HT-29 (cell line): ENCODE measurements at regions not wholly inside any gene's neighbourhood (a gene's known extent, or its start where the extent isn't known, plus 50 kb on each side); places are given as distances from the start of the nearest gene placed in this dataset.
"Not testable (repeated sequence)": the region's sequence is repeated elsewhere in the genome, so short reads cannot be mapped to it uniquely, and the experiment has no call there.

Experiments used
- DNase-seq: peaks from one replicate; pipeline ENCODE4 v3.0.0-alpha.2; 2015; ENCODE audit warnings: low spot score

DNA sequence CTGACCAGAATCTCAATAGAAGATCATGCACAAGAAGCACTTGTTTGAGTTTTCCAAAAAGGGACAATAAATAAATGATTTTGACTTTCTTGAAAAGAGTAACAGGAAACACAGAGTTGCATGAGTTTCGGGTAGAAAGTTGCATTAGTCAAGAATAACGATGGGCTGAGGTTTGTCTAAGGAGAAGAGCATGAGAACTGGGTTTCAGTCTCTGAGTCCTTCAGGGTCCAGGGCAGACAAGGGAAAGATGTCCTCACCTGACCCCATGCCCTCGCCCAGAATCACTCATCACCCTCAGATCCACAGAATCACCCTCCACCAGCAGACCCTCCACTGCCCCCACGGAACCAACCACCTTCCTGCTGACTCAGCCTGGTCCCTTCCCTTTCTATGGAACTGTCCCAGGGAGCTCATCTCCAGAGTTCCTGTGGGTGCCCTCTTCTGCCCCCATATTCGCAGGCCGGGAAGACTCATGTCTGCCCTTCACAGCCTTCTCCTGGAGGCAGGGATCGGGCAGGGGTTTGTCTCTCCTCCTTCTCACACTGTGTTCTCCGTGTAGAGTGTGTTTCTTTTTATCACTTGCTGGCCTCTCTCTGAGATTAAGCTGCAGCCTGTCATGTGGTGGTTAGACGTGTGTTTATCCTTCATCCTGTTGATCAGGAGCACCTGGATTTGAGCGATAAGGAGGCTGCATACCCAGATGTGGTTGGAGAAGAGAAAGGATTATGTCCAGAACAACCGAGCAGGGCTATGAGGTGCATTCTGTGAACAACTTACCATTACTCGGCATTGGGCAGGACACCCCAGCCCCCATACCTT is 442.6 kb downstream of the MAT2B start:
- no peak for DNase-seq

DNA sequence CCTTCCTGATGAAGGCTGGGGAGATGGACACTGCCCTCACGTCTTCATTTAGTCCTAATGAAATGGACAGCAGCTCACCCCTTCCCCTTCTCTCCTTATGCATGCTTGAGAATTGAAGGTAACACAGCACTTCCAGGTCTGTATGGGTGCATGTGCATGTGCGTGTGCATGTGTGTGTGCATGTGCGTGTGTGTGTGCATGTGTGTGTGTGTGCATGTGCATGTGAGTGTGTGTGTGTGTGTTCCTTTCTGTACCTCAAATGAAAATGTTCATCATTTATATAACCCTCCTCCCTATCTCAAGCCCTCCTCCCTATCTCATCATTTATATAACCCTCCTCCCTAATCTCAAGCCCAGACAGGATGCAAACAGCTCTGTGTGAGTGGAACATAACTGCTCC is 444.8 kb downstream of the MAT2B start:
- DNase-seq: no peak

- no peak for DNase-seq
Observed at GRCh38 chr5:163951069-163951468, 445.6 kb downstream of the MAT2B start.

DNA sequence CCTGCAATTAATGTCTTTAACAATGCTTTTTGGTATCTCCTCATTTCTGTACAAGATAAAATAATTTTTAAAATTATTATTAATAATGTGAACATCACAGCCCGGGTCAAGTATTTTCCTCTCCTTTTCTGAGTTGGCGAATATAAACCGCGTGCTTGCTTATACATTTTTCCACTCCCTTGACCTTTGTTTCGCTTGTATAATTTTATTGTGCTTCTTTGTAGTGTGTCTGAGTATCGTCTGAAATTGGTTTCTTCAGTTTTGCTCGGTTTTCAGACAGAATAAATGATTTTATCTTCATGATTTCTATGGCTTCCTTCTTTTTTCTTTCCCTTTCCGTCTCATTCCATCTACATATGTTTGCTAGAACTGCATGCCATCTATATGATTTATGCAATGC is 448.5 kb downstream of the MAT2B start:
- DNase-seq: no peak

GRCh38 chr5:163961230-163961629 is 455.8 kb downstream of the MAT2B start:
- not testable (repeated sequence) for DNase-seq

GRCh38 chr5:163963881-163964280 is 458.5 kb downstream of the MAT2B start:
- no peak for DNase-seq

DNA sequence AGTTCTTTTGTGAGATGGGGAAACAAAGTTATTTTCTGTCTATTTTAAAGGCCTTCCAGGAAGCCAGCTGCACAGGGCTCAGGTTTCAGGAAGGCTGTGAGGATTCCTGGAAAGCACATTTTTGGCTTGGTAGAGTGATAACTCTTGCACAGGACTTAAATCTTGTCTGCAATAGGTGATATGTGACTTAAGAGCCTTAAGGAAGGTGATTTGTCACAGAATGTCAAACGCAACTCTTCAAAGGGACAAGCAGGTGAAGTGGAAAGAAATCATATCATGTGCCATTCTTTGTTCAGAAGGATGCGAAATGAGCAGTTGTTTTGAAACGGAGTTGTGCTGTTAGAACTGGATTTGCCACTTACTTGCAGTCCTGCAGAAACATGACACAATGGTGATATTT is 459.3 kb downstream of the MAT2B start:
- no peak for DNase-seq

GRCh38 chr5:163967268-163967667 is 461.8 kb downstream of the MAT2B start:
- DNase-seq: no peak

DNA sequence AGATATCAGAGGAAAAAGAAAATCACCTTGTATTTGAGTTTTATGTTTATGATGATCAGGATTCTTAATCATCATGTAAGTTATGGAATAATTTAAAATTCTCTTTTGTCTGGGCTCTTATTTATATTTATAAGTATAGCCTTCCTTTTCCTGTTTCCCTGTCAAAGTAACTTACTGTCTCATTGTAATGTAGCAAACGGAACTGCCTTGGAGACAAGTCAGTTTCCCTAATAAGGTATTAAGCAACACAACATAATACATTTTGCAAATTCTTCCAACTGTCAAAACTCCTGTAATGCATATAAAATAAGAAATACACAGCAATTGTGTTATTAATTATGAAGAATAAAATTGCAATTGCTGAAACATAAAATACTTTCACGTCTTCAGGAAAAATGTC is 463.2 kb downstream of the MAT2B start:
- DNase-seq: no peak

DNA sequence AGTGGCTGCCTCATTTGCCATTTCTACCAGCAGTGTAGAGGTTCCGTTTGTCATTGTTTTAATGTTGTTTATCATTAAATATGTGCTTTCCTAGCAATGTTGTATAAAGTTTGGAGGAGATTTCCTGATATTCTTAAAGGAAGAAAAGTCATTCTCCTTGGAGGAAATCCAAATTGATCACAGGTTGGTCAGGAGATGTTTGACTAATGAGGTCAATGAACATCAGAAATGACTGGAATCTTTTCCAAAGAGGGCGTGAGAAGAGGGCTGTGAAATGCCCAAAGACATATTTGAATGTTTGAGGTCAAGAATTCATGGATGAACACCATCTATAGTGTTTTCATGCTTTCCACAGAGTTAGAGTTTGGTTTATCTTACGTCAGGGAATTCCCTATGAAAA is 471.3 kb downstream of the MAT2B start:
- no peak for DNase-seq

- DNase-seq: no peak
Observed at GRCh38 chr5:163978897-163979296, 473.5 kb downstream of the MAT2B start.

DNA sequence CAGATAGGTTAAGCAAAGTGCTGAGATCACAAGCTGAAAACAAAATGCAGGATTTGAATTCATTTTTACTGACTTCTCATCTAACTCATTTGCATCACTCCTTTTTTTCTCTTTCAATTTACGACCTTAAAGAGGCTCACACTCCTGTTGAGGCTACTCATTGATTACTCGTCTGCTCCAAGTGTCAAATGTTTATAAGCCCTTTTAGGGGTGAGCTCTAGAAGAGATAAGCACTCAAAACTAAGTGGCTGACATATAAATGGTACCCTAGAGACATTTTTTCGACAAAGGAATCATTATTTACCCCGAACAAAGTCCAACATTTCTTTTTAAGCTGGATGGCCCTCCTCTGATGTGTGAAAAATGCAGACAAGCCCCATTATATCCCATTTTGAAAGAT is 483.1 kb downstream of the MAT2B start:
- no peak for DNase-seq

DNA sequence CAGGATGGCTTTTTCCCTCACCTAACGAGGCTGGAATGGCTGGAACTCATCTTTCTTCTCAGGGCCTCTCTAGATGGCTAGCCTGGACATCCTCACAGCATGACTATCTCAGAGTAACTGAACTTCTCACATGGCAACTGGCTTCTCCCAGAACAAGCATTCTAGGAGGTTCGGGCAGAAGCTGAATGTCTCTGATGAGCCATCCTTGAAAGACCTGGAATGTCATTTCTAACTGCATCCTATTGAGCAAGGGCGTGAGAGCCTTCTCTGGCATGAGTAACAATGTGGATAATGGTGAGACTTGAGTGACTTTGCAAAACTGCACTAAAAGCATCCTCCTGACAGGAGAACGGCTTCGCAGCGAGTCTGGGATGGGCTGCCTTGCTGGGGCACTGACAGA is 487.7 kb downstream of the MAT2B start:
- DNase-seq: no peak

- DNase-seq: no peak
Observed at GRCh38 chr5:163995206-163995605, 489.8 kb downstream of the MAT2B start.

- no peak for DNase-seq
Observed at GRCh38 chr5:163997965-163998364, 492.5 kb downstream of the MAT2B start.

DNA sequence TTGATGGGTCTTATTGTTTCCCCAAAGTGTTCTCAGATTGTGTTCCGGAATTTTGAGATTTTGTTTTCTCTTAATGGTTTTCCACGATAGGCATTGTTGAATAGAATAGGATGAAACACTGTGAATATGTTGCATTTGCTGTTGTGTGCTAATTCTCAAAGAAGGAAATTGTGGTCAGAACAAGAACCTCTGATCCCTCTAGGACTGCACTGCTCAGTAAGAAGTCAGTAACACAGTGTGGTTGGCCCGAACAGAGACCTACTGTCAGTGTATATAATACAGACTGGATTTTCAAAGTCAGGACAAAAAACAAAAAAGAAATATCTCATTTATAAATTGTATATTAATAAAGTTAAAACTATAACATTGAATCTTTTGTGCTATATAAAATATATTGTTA is 494.8 kb downstream of the MAT2B start:
- DNase-seq: no peak

GRCh38 chr5:164000819-164001218 is 495.4 kb downstream of the MAT2B start:
- no peak for DNase-seq

DNA sequence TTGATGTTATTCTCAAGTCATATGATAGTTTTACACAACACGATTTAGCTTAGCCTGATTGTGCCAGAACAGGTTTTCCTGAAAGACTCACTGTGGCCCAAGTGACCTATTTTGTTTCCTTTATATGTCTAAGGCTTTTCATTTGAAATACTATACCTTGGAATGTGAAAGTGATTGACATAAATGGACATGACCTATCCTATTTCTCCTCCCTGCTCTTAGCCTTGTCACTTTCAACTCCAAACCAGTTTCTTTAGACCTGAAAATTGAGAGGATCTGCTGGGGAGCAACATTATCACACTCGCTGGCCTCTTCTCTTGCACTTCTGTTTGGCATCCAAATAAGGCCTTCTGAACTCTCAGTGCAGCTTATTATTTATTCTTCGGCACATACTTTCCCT is 496.8 kb downstream of the MAT2B start:
- DNase-seq: no peak

DNA sequence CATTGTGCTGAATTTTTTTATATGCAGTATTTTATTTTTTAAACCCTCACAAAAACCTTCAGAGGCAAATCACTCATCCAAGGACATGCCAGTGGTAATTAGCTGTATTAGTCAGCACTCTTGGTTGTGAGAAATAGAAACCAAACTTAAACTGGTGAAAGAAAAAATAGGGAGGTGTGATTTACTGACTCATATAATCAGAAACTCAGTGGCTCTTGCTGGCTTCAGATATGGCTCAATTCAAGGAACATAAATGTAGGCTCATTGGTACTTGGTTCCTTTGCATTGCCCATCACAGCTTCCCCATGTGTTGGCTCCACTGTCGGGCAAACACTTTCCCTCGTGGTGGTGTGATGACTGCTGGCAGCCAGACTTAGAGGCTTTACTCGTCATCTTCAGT is 497.2 kb downstream of the MAT2B start:
- DNase-seq: no peak

GRCh38 chr5:164005071-164005470 is 499.7 kb downstream of the MAT2B start:
- DNase-seq: no peak

- DNase-seq: no peak
Observed at GRCh38 chr5:164007064-164007463, 501.6 kb downstream of the MAT2B start.

DNA sequence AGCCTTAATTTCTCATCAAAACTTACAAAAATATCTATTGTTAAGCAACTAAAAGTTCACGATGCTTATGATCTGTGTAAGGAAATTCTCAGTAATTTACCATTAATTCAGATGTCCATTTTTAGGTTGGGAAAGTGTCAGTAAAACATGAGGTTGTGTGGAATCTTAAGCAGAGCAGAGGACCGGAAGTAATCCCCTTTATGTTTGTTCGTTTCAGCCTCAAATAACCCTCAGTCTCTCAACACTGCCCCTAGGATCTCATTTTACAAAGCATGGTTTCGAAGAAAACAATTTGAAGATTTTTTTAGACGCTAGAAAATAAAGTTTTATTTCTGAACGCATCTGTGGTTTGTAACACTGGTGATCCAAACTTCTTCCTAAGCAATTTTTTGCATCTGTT is 504.2 kb downstream of the MAT2B start:
- DNase-seq: no peak

- DNase-seq: no peak
Observed at GRCh38 chr5:164010900-164011299, 505.5 kb downstream of the MAT2B start.

- no peak for DNase-seq
Observed at GRCh38 chr5:164012371-164012770, 507.0 kb downstream of the MAT2B start.
